HFF-Myc (cell line): ENCODE measurements at regions not wholly inside any gene's neighbourhood (a gene's known extent, or its start where the extent isn't known, plus 50 kb on each side); places are given as distances from the start of the nearest gene placed in this dataset.

Experiments used
- DNase-seq: peaks from one replicate; pipeline ENCODE4 v3.0.0-alpha.2; 2011; ENCODE audit warnings: low read depth; ENCODE audit errors: extremely low read depth
- H3K4me3 ChIP-seq: replicated peaks from 2 replicates; pipeline ENCODE4 v1.5.1; 2011; ENCODE audit warnings: low read depth, mild to moderate bottlenecking, control low read depth, low read length
- CTCF ChIP-seq: IDR thresholded peaks from 2 replicates; pipeline ENCODE4 v1.5.1; 2012; ENCODE audit warnings: mild to moderate bottlenecking, low read depth, low read length, control low read depth; ENCODE audit errors: missing control alignments

- no peak for DNase-seq
- H3K4me3 ChIP-seq = no peak overlapping the region
- no peak for TF ChIP-seq CTCF
These were observed 801.3 kb downstream of the BCL11B start for GRCh38 chr14:98470663-98471062.

GRCh38 chr14:98474900-98475299 lies 797.1 kb downstream of the BCL11B start:
- DNase-seq = no peak
- H3K4me3 ChIP-seq = no peak overlapping the region
- TF ChIP-seq CTCF = no peak

GRCh38 chr14:98477935-98478334 lies 794.1 kb downstream of the BCL11B start:
- no peak overlapping the region for H3K4me3 ChIP-seq
- DNase-seq = no peak
- TF ChIP-seq CTCF = no peak

- H3K4me3 ChIP-seq = no peak overlapping the region
- TF ChIP-seq CTCF = no peak
- DNase-seq = no peak
These were observed 782.9 kb downstream of the BCL11B start for GRCh38 chr14:98489115-98489514.

GRCh38 chr14:98494582-98494981 lies 777.4 kb downstream of the BCL11B start:
- no peak overlapping the region for H3K4me3 ChIP-seq
- no peak for TF ChIP-seq CTCF
- DNase-seq = no peak

- no peak overlapping the region for H3K4me3 ChIP-seq
- TF ChIP-seq CTCF = no peak
- DNase-seq = no peak
These were observed 773.7 kb downstream of the BCL11B start for GRCh38 chr14:98498019-98498885.
